Effector CD8-positive, alpha-beta T cell (primary cell): ENCODE measurements at regions not wholly inside any gene's neighbourhood (a gene's known extent, or its start where the extent isn't known, plus 50 kb on each side); places are given as distances from the start of the nearest gene placed in this dataset.
"Not testable (repeated sequence)": the region's sequence is repeated elsewhere in the genome, so short reads cannot be mapped to it uniquely, and the experiment has no call there.

Experiments
- DNase-seq: peaks from one replicate; lab custom pipeline; 2025; lab: John Stamatoyannopoulos, UW

- no peak for DNase-seq
Measured at GRCh38 chr2:210861038-210861665, 304.8 kb downstream of the CPS1 start.

GRCh38 chr2:210862283-210863065, 306.1 kb downstream of the CPS1 start:
- no peak for DNase-seq

GRCh38 chr2:210863283-210863682, 306.9 kb downstream of the CPS1 start:
- no peak for DNase-seq

- DNase-seq = not testable (repeated sequence)
Measured at GRCh38 chr2:210871566-210871965, 315.2 kb downstream of the CPS1 start.

GRCh38 chr2:210873631-210874030, 317.2 kb downstream of the CPS1 start:
- DNase-seq = no peak

GRCh38 chr2:210884227-210884626, 327.8 kb downstream of the CPS1 start:
- DNase-seq = no peak

GRCh38 chr2:210888035-210888434, 331.6 kb downstream of the CPS1 start:
- no peak for DNase-seq

GRCh38 chr2:210895132-210895531, 338.7 kb downstream of the CPS1 start:
- no peak for DNase-seq

- DNase-seq = no peak
Measured at GRCh38 chr2:210899131-210899530, 342.7 kb downstream of the CPS1 start.

GRCh38 chr2:210901326-210901725, 344.9 kb downstream of the CPS1 start:
- DNase-seq = no peak

- DNase-seq = no peak
Measured at GRCh38 chr2:210912779-210913178, 356.4 kb downstream of the CPS1 start.

GRCh38 chr2:210913461-210913860, 357.1 kb downstream of the CPS1 start:
- no peak for DNase-seq

- DNase-seq = no peak
Measured at GRCh38 chr2:210915912-210916311, 359.5 kb downstream of the CPS1 start.

- no peak for DNase-seq
Measured at GRCh38 chr2:210917465-210917864, 361.1 kb downstream of the CPS1 start.

- no peak for DNase-seq
Measured at GRCh38 chr2:210919128-210919527, 362.7 kb downstream of the CPS1 start.

- DNase-seq = no peak
Measured at GRCh38 chr2:210922419-210922818, 366.0 kb downstream of the CPS1 start.

GRCh38 chr2:210928714-210929113, 372.3 kb downstream of the CPS1 start:
- DNase-seq = no peak

GRCh38 chr2:210938228-210938627, 381.8 kb downstream of the CPS1 start:
- no peak for DNase-seq

GRCh38 chr2:210946395-210946794, 390.0 kb downstream of the CPS1 start:
- no peak for DNase-seq

GRCh38 chr2:210950434-210951060, 394.1 kb downstream of the CPS1 start:
- not testable (repeated sequence) for DNase-seq

- DNase-seq = no peak
Measured at GRCh38 chr2:210954386-210954907, 398.0 kb downstream of the CPS1 start.

GRCh38 chr2:210955591-210955990, 399.2 kb downstream of the CPS1 start:
- no peak for DNase-seq

GRCh38 chr2:210956101-210956500, 399.7 kb downstream of the CPS1 start:
- DNase-seq = no peak
